Ovary (tissue), 7 donors: ENCODE measurements at regions not wholly inside any gene's neighbourhood (a gene's known extent, or its start where the extent isn't known, plus 50 kb on each side); places are given as distances from the start of the nearest gene placed in this dataset.
A peak's percentile ranks its signal among the peaks of the same experiment; 100 is the strongest.

Experiments
- DNase-seq, 5 donors: peaks; one replicate each; pipeline ENCODE4 v3.0.0-alpha.2; 2019 to 2020
- H3K27ac ChIP-seq, 2 donors: fragments of 200-600 bp; one replicate each; pipeline versions ENCODE4 v1.5.1 to v1.8.0; 2019 to 2022
- H3K27me3 ChIP-seq: fragments of 200-600 bp; one replicate; pipeline ENCODE4 v1.8.0; 2022
- H3K36me3 ChIP-seq: fragments of 200-600 bp; sonication (generic); one replicate; pipeline ENCODE4 v1.5.1; 2019
- H3K4me1 ChIP-seq: one replicate; pipeline ENCODE4 v1.8.1; 2013; ENCODE audit warnings: mild to moderate bottlenecking, moderate library complexity; ENCODE audit not compliant: insufficient read depth
- H3K4me3 ChIP-seq: fragments of 200-600 bp; sonication (generic); one replicate; pipeline ENCODE4 v1.5.1; 2017
- H3K9me3 ChIP-seq, 2 donors: fragments of 200-600 bp in 1 of 2; sonication (generic) in 1 of 2; one replicate each; pipeline versions ENCODE4 v1.5.1 to v1.8.1; 2013 to 2019; ENCODE audit warnings: mild to moderate bottlenecking in 1 of 2, moderate library complexity in 1 of 2
- CTCF ChIP-seq, 3 donors: fragments of 450-650 bp in 2 of 3; fragments of 200-600 bp in 1 of 3; IDR thresholded peaks; one replicate each; pipeline versions ENCODE4 v1.5.1 to v1.8.0; 2016 to 2022; ENCODE audit warnings: antibody characterized with exemption in 3 of 3, mild to moderate bottlenecking in 1 of 3
- EP300 ChIP-seq: sonication (generic); formaldehyde crosslinking; IDR thresholded peaks from one replicate; pipeline ENCODE4 v1.6.1; 2017; ENCODE audit warnings: antibody characterized with exemption
- POLR2A ChIP-seq: fragments of 450-650 bp; IDR thresholded peaks from one replicate; pipeline ENCODE4 v1.6.1; 2017; ENCODE audit warnings: antibody characterized with exemption, mild to moderate bottlenecking, moderate library complexity
- WGBS, 3 donors: extraction: QIAGEN DNeasy Blood & Tissue Kit in 1 of 3; methylation state at CpG; one replicate each; pipeline versions ENCODE4 v1.1.5 to v1.1.7; 2013 to 2017; 5-methylcytosine and 5-hydroxymethylcytosine counted together
- intact Hi-C, 4 donors: fragments of 100-400 bp; cut with DNase I; formaldehyde crosslinking; loops; one replicate each; pipeline versions ENCODE4 v1.11.0 to v1.15.1; 2022 to 2023
- donor health status: DM: no; HTN: no; CAD: no; lungs with moderate emphysema.
- donor health status: DM: no; HTN: no; CAD: no.
- donor health status: Bipolar disorder and iron deficiency.
- donor health status: DM: no; HTN: no; CAD: no.
- donor health status: DM: yes; HTN: yes; CAD: no.

GRCh38 chr10:42987575-42987974 is 89.3 kb upstream of the RET start:
- Histone ChIP-seq H3K4me1 (no peaks in the 10 kb centered on the region), H3K9me3 (no peaks in the 10 kb centered on the region), H3K27me3 (no peaks in the 10 kb centered on the region), H3K36me3 (no peaks in the 10 kb centered on the region), H3K27ac (no peak overlapping the region), H3K4me3 (no peak overlapping the region)
- peak in 1 of 5 donors; percentile 6 for DNase-seq
- intact Hi-C loops: no loop called here
- WGBS, 3 donors: 86 to 93% (median 87%) methylated on average over 7 of the region's 7 CpGs
- TF ChIP-seq EP300 (no peak), POLR2A (no peak), CTCF (IDR thresholded peaks at IDR 0.05) (no peak)

- peak in 1 of 5 donors; percentile 4 for DNase-seq
- Histone ChIP-seq H3K4me1 (no peaks in the 10 kb centered on the region), H3K36me3 (no peaks in the 10 kb centered on the region), H3K9me3 (no peaks in the 10 kb centered on the region), H3K4me3 (no peak overlapping the region), H3K27me3 (no peaks in the 10 kb centered on the region), H3K27ac (no peak overlapping the region)
- WGBS, 3 donors: 69 to 82% (median 75%) methylated on average over 7 of the region's 7 CpGs
- no peak for TF ChIP-seq CTCF (IDR thresholded peaks at IDR 0.05)
- TF ChIP-seq EP300: no peak
- no peak for TF ChIP-seq POLR2A
- intact Hi-C loops: no loop called here
Observed at GRCh38 chr10:42988069-42988468, 88.8 kb upstream of the RET start.

DNA sequence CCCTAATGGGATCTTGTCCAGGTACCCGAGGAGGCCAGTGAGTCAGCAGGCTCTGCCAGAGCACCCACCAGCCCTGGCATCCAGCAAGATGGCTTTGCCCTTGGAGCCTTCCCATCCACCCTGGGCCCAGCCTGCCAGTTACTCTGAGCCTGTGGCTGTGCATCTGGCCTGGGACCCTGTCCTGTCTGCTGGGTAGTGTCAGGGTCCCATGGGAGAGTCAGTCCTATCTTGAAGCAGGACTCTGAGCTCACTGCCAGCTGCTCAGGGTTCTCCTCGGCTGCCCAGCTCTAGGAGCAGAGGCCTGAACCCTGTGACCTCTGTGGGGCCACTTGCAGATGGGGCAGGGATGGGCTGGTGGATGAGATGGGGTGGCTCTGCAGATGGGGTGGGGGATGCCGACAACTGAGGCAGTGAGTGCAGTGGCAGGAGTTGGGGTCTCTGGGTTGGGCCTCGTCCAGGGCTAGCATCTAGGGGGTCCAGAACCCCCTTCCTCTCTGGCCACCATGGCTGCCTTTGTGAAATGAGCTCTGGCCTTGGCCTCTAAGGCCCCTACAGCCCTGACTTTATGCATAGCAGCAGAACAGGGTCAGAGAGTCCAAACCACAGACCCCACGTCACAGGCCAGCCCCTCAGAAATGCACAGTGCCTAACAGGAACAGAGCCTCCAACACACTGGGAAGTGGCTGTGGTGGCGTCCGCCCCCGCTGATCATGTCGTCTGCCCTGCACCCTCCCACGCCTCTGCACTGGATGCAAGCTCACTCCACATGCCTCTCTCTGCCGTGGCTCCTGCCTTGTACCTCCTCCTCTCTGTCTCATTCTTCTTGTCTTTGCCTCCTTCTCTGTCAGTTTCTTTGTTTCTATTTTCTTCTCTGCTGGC is 88.1 kb upstream of the RET start:
- intact Hi-C loops: no loop called here
- TF ChIP-seq EP300: no peak
- no peak for TF ChIP-seq CTCF (IDR thresholded peaks at IDR 0.05)
- no peak for TF ChIP-seq POLR2A
- Histone ChIP-seq H3K4me3 (no peak overlapping the region), H3K4me1 (no peaks in the 10 kb centered on the region), H3K27ac (no peak overlapping the region), H3K27me3 (no peaks in the 10 kb centered on the region), H3K9me3 (no peaks in the 10 kb centered on the region), H3K36me3 (no peaks in the 10 kb centered on the region)
- peak in 2 of 5 donors; percentile 8 to 12 for DNase-seq
- WGBS, 3 donors: 44 to 59% (median 46%) methylated on average over 11 of the region's 11 CpGs

DNA sequence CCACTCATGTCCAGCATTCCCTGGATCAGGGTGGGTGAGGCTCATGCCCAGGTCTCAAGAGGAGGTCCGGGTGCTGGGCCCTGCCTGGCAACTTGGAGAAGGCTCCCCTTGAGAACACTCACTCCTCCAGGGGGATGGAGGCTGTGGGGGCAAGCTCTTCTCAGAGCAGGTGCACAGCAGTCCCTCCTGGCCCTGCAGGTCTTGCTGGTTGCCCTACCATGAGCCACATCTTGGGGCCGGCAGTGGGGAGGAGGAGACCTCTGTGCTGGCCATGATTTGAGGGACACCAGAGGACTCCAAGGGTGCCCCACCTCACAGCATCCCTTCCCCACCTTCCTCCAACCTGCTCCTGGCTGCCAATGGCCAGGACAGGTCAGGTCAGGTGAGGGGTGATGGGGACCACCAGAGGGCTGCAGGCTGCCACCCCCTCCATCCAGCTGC is 87.4 kb upstream of the RET start:
- 71 to 85% (median 82%) methylated on average over 2 of the region's 2 CpGs for WGBS, 3 donors
- no peaks in the 10 kb centered on the region for H3K4me1 ChIP-seq
- peak in 2 of 5 donors; percentile 7 to 8 for DNase-seq

More for the DNA sequence above, 87.4 kb upstream of the RET start:
- H3K9me3 ChIP-seq: no peaks in the 10 kb centered on the region
- H3K27me3 ChIP-seq: no peaks in the 10 kb centered on the region
- no peak overlapping the region for H3K4me3 ChIP-seq
- intact Hi-C loops: no loop called here
- TF ChIP-seq POLR2A (no peak), CTCF (IDR thresholded peaks at IDR 0.05) (no peak), EP300 (no peak)
- H3K27ac ChIP-seq: no peak overlapping the region
- H3K36me3 ChIP-seq: no peaks in the 10 kb centered on the region
